ENCODE measurements at regions not wholly inside any gene's neighbourhood (a gene's known extent, or its start where the extent isn't known, plus 50 kb on each side); places are given as distances from the start of the nearest gene placed in this dataset.
"Not testable (repeated sequence)": the region's sequence is repeated elsewhere in the genome, so short reads cannot be mapped to it uniquely, and the experiment has no call there.

DNA sequence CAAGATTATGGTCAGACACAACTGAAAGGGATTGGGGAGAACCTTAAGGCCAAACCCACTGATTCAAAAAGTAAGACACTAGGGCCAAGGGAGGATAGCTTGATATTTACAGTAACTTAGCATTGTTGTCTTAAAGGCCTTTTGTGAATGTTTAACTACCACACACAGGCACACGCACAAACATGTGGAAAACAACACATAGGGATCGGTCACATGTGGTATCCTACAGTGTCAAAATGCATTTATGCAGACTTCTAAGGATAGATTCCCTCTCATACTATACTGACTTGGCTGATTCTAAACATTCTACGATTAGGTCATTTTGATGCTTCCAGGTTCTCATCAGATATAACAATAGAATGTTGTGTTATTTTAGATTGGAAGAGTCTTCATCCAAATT lies 638.9 kb upstream of the LRRTM1 start:
- H3K36me3 ChIP-seq (ENCODE audit: control insufficient read depth, low read length) = no peaks in the 10 kb centered on the region
- no peak overlapping the region for H3K4me2 ChIP-seq (ENCODE audit: low read length)
- H4K20me1 ChIP-seq (ENCODE audit: control insufficient read depth, insufficient read depth, low read depth, low read length) = no peaks in the 10 kb centered on the region
- no peak overlapping the region for H3K27ac ChIP-seq (ENCODE audit: low read depth, low read length)
- H3K9me2 ChIP-seq (replicated peaks; ENCODE audit: control insufficient read depth, low read length) = no peaks in the 10 kb centered on the region
- H3K79me2 ChIP-seq (ENCODE audit: control insufficient read depth, low read length) = no peaks in the 10 kb centered on the region
- H3K4me3 ChIP-seq (ENCODE audit: low read length) = no peak overlapping the region
- TF ChIP-seq CTCF (IDR thresholded peaks at IDR 0.05; ENCODE audit: low read depth, low read length, poor library complexity, severe bottlenecking) = no peak
- no peak for TF ChIP-seq EZH2phosphoT487 (IDR thresholded peaks at IDR 0.05; ENCODE audit: borderline replicate concordance, low read length)
- no peaks in the 10 kb centered on the region for H3K27me3 ChIP-seq (ENCODE audit: control insufficient read depth, low read length)
- no peaks in the 10 kb centered on the region for H3K4me1 ChIP-seq (ENCODE audit: control insufficient read depth, low read length)
- no peaks in the 10 kb centered on the region for H3F3A ChIP-seq (ENCODE audit: control insufficient read depth, insufficient read depth)
- H3K9me3 ChIP-seq (ENCODE audit: control insufficient read depth, insufficient read depth, low read length) = no peaks in the 10 kb centered on the region

DNA sequence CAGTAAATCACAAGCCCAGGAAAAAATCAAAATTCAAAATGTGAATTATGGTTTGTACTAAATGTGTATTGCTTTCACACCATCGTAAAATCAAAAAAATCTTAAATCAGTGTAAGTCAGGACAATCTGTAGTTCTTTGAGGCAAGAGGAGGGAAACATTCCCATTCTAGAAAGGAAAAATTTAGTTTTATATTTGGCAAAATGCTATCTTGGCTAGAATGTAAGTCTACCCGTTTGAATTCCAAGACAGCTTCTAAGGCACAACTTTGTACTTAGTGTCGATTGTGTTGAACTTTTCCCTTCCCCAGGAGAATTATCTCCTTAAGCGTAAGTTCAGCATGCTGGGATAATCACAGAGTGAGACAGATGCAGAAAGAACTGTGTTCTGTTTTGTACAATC lies 638.2 kb upstream of the LRRTM1 start:
- Histone ChIP-seq H3K27me3 (ENCODE audit: control insufficient read depth, low read length) (no peaks in the 10 kb centered on the region), H3F3A (ENCODE audit: control insufficient read depth, insufficient read depth) (no peaks in the 10 kb centered on the region), H3K4me2 (ENCODE audit: low read length) (no peak overlapping the region), H4K20me1 (ENCODE audit: control insufficient read depth, insufficient read depth, low read depth, low read length) (no peaks in the 10 kb centered on the region), H3K27ac (ENCODE audit: low read depth, low read length) (no peak overlapping the region), H3K9me3 (ENCODE audit: control insufficient read depth, insufficient read depth, low read length) (no peaks in the 10 kb centered on the region), H3K4me3 (ENCODE audit: low read length) (no peak overlapping the region), H3K79me2 (ENCODE audit: control insufficient read depth, low read length) (no peaks in the 10 kb centered on the region), H3K4me1 (ENCODE audit: control insufficient read depth, low read length) (no peaks in the 10 kb centered on the region), H3K36me3 (ENCODE audit: control insufficient read depth, low read length) (no peaks in the 10 kb centered on the region), H3K9me2 (replicated peaks; ENCODE audit: control insufficient read depth, low read length) (no peaks in the 10 kb centered on the region)
- TF ChIP-seq EZH2phosphoT487 (IDR thresholded peaks at IDR 0.05; ENCODE audit: borderline replicate concordance, low read length) = no peak
- TF ChIP-seq CTCF (IDR thresholded peaks at IDR 0.05; ENCODE audit: low read depth, low read length, poor library complexity, severe bottlenecking) = no peak

GRCh38 chr2:80938463-80938862 lies 633.9 kb upstream of the LRRTM1 start:
- H3K4me3 ChIP-seq (ENCODE audit: low read length) = no peak overlapping the region
- H3K9me2 ChIP-seq (replicated peaks; ENCODE audit: control insufficient read depth, low read length) = no peaks in the 10 kb centered on the region
- no peaks in the 10 kb centered on the region for H3F3A ChIP-seq (ENCODE audit: control insufficient read depth, insufficient read depth)
- no peaks in the 10 kb centered on the region for H3K36me3 ChIP-seq (ENCODE audit: control insufficient read depth, low read length)
- TF ChIP-seq EZH2phosphoT487 (IDR thresholded peaks at IDR 0.05; ENCODE audit: borderline replicate concordance, low read length) (no peak), CTCF (IDR thresholded peaks at IDR 0.05; ENCODE audit: low read depth, low read length, poor library complexity, severe bottlenecking) (no peak)
- H3K27me3 ChIP-seq (ENCODE audit: control insufficient read depth, low read length) = no peaks in the 10 kb centered on the region
- H3K4me1 ChIP-seq (ENCODE audit: control insufficient read depth, low read length) = no peaks in the 10 kb centered on the region
- no peak overlapping the region for H3K27ac ChIP-seq (ENCODE audit: low read depth, low read length)
- H3K9me3 ChIP-seq (ENCODE audit: control insufficient read depth, insufficient read depth, low read length) = no peaks in the 10 kb centered on the region
- H3K4me2 ChIP-seq (ENCODE audit: low read length) = no peak overlapping the region
- H3K79me2 ChIP-seq (ENCODE audit: control insufficient read depth, low read length) = no peaks in the 10 kb centered on the region
- H4K20me1 ChIP-seq (ENCODE audit: control insufficient read depth, insufficient read depth, low read depth, low read length) = no peaks in the 10 kb centered on the region

DNA sequence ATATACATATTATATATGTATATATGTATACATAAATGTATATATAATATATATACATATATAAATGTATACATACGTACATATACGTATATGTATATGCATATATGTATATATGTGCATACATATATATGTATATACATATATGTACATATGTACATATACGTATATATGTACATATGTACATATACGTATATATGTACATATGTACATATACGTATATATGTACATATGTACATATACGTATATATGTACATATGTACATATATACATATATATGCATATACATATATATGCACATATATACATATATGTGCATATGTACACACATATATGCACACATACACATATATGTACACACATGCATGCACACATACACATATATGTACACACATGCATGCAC lies 627.3 kb upstream of the LRRTM1 start:
- H3K36me3 ChIP-seq (ENCODE audit: control insufficient read depth, low read length); H4K20me1 ChIP-seq (ENCODE audit: control insufficient read depth, insufficient read depth, low read depth, low read length); H3K79me2 ChIP-seq (ENCODE audit: control insufficient read depth, low read length); H3K27me3 ChIP-seq (ENCODE audit: control insufficient read depth, low read length); H3K9me2 ChIP-seq (replicated peaks; ENCODE audit: control insufficient read depth, low read length); H3K27ac ChIP-seq (ENCODE audit: low read depth, low read length); H3K4me1 ChIP-seq (ENCODE audit: control insufficient read depth, low read length); H3K4me3 ChIP-seq (ENCODE audit: low read length); H3K4me2 ChIP-seq (ENCODE audit: low read length); H3K9me3 ChIP-seq (ENCODE audit: control insufficient read depth, insufficient read depth, low read length); H3F3A ChIP-seq (ENCODE audit: control insufficient read depth, insufficient read depth): not testable (repeated sequence)

All from DOHH2 (cell line).